GM19467 (cell line): ENCODE measurements at regions not wholly inside any gene's neighbourhood (a gene's known extent, or its start where the extent isn't known, plus 50 kb on each side); places are given as distances from the start of the nearest gene placed in this dataset.

Experiments
- ATAC-seq: cut with Tn5 transposase; IDR thresholded peaks from one replicate; pipeline ENCODE4 v1.9.1; 2021; ENCODE audit warnings: mild to moderate bottlenecking, moderate library complexity; ENCODE audit not compliant: unreplicated experiment

DNA sequence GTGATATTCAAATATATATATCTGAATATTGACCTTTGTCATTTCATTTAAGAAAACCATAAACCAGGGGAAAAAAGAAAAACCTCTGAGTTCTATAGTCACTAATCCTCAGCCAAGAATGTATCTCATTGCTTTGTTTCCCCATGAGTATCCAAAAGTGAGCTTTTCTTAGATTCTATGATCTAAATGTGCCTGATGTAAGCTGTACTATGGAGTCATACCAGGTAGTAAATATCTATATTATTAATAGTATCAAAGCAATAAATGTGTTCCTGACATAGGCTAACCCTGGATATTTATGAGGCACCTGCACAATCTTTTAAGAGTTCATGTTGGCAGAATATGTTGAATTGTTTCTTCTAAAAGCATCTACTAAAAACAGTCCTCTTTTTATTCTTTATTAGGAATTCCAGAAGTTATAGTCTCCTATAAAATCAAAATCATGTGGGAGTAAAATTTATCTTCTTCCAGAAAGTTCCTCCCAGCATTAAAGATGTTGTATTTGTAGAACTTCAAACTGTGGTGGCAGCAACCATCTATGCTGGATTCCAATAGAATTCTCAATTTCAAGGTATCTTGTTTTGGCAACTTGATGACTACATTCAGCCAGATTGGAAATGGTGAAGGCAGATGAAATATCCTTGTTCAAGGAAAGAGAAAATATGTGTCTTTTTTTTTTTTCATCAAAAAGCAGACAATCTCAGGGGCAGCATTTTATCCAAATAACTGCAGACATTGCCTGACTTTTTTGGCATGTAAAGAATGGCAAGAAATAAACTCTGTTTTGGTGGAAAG lies 139.7 kb upstream of the RASSF8 start:
- ATAC-seq, result no peak

DNA sequence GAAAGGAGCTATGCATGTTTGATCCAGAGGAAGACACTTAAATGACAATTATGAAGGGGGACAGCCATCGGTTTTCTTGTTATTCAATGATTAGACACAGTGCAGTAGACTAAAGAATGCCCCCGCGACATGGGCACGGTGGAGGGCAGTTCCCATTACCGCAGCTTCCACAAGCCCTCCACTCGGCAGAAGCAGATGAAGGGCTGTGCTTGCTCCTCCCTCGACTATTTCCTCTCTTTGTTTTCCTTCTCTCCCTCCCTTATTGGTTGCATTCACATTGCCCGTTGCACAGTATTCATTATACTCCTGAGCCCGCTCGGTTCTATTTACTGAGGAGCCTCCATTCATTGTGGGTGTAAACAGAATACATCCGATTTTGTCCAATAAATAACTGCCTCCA lies 138.8 kb upstream of the RASSF8 start:
- no peak for ATAC-seq

DNA sequence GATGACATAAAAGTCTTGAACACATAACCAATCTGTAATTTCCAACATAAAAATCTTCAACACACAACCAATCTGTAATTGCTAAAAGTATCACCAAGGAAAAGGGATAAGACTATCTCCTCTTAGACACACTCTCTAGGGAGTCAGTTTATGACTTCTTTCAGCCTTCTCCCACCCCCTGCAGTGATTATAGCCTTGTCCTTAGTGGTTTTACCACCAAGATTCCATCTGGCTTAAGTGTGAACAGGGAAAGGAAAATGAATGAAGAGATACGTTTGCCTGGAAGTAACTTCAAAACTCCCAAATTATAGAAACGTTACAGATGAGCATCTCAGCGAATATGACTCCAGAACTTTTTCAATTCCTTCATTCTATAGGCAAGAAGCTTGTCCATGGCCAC lies 136.2 kb upstream of the RASSF8 start:
- ATAC-seq, result no peak

DNA sequence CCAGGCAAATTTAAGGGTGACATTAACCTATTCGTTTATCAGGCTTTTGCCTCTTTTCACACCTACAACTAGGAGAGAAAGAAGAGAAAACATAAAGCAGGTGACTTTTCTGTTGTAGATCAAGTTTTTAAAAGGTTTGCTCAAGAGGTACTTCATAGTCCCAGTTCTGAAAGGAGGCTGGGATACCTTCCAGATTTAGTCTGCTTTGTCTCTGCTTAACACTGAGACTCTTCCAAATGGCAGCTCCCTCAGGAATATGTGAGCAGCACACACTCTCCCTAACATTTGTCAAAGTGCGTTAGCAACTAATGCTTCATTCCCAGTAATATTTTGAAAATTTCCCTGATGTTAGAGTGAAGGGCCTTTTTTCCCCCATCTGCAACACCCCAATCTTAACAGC lies 133.7 kb upstream of the RASSF8 start:
- ATAC-seq, result no peak

DNA sequence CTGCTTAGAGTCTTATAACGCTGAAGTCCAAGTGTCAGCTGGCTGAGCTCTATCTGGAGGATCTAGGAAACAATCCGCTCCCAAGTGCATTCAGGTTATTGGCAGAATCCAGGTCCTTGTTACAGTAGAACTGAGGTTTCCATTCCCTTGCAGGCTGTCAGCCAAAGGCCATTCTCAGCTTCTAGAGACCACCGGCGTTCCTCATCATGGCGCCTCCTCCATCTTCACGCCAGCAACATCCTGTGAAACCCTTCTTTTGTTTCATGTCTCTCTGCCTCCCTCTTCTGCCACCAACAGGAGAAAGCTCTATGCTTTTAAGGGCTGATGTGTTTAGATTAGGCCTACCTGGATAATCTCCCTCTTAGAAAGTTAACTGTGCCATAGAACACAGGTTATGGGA lies 133.0 kb upstream of the RASSF8 start:
- no peak for ATAC-seq

DNA sequence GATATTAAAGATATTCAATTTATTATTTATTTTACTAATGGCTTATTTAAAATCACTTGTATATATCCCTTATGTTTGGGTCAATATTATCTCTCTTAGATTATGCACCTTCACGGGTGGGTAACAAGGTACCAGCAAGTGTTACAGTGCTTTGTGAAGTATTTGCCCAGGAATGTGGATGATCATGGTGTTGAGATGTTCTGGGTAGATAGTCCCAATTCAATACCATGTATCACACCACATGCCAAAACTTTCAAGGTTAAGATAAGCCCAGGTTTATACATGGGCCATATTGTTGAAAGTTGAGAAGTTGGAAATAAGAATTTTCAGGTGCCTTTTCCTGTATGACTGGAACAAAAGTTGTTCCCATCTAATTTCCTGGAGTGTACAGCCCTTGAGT lies 131.3 kb upstream of the RASSF8 start:
- no peak for ATAC-seq

DNA sequence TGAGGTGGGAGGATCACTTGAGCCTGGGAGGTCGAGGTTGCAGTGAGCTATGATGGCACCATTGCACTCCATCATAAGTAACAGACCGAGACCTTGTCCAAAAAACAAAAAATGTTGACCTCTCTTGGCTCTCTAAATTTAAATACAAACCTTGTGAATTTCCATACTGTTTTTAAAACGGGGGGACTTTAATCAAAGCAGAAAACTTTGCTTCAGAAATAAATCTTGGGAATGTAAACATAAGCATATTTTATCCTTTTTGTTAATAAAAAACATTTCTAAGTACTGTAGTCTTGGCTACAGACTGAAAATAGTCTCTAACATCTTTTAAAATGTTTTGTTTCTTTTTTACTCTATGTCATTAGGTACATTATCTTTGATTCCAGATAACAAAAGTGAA lies 130.7 kb upstream of the RASSF8 start:
- no peak for ATAC-seq

DNA sequence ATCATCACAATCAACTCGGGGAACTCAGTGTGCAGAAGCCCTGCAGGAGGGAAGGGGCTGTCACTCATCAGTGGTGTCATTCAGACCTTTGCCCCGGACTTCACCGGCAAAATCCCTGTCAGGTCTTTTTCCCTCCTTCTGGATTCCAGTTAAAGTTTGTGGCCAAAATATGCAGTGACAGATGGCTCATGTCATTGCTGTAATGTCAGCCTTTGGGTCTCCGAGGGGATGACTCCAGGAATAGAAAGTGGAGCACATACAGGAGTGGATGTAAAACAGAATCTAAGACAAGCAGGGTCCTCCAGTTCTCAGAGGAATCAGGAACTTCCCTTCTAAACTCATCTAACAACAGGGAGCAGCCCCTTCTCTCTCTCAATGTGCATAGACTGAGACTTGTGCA lies 130.3 kb upstream of the RASSF8 start:
- ATAC-seq, result no peak

DNA sequence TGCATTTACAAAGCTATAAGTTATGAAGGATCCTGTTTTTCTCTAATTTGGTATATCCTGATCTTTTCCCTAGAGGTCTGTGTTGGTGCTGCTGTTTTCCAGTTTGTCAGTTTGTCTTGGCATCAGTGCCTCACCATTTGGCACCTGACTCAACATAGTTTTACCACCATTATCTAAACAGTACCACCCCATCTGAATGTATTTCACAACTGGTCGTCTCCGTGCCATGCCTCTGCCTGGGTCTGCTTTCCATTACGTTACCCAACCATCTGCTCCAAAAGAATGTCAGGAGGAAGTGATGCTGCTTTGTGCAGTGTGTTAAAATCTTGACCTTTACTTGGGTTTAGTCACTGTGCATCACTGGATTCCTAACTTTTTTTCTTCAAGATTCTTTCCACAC lies 129.3 kb upstream of the RASSF8 start:
- no peak for ATAC-seq

DNA sequence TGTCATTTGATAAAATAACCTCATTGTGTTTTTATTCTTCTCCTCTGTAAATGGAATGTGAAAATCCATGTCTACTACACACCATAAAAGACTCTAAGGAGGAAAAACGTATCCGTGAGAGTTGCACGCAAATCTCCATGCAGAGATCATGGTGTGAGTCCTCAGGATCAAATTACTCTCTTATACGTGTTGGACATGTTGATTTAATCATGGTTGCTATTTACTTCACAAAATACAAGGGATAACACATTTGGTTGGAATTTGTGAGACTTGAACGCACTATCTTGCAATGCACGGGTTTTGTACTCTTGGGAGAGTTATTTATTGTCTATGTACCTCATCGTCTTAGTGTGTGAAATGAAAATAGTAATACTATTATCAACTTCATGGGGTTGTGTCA lies 128.0 kb upstream of the RASSF8 start:
- ATAC-seq, result no peak

DNA sequence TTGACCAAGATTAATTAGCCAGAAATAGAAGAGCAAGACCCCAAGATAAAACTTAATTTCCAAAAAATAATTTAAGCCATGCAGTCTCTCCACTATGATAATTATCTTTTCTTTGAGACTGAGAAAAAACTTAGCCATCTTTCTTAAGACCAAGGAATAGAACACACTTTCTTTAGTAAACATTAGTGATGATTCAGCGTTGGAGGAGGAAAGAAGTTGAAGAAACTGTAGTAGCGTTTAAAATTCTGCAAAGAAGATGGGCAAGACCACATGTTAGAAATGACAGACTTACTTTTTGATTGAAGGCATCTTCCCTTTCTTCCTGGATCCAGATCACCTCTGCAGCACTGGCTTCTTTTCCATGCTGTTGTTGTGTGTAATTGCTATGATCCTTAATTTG lies 124.8 kb upstream of the RASSF8 start:
- ATAC-seq, result no peak

DNA sequence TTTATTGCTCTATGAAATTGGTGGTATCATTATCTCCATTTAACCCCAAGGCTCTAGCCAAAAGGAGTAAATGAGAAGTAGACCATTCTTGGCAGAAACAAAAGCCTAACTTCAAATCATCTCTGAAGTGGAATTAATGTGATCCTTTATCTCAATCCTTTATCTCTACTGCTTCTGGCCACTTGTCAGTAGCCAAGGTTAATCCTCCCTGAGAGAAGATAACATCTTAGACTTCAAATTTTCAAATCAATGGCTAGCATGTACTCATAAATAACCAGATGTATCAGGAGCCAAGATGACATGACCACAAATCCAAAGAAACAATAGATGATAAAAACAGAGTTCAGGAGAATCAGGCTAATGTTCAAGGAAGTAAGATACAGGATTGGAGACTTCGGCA lies 123.1 kb upstream of the RASSF8 start:
- ATAC-seq, result no peak

DNA sequence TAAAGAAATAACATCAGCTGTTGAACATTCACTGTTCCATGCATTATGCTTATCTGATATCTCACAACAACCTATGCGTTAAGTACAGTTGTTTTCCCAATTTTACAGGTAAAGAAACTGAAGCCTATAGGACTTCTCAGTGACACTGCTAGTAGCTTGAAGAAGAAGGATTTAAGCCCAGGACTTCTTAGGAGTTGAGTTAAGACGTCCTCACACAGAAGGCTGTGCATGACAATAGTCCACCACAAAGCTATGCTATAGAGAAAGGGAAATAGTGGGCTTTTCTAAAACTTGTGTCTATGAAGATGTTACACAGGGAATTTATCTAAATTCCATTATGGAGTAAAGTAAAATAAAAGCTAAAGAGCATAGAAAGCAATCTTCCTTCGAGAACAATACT lies 120.5 kb upstream of the RASSF8 start:
- no peak for ATAC-seq

DNA sequence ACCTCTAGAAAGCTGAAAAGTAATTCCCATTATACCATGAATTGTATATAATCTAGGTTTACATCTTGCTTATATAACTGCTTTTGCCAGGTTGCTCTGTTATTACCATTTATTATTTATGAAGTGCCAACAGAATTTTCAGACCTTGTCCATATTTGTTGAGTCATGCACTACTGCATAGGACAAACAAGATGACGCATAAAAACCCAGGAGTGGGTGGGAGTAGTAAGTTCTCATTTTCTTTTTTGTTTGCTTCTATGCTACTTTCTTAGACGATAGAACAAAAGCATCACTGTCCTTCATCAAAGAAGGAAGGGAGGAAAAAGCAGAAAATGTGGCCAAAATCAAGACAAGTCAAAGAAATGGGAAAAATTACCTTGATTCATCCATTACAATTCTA lies 119.0 kb upstream of the RASSF8 start:
- no peak for ATAC-seq

DNA sequence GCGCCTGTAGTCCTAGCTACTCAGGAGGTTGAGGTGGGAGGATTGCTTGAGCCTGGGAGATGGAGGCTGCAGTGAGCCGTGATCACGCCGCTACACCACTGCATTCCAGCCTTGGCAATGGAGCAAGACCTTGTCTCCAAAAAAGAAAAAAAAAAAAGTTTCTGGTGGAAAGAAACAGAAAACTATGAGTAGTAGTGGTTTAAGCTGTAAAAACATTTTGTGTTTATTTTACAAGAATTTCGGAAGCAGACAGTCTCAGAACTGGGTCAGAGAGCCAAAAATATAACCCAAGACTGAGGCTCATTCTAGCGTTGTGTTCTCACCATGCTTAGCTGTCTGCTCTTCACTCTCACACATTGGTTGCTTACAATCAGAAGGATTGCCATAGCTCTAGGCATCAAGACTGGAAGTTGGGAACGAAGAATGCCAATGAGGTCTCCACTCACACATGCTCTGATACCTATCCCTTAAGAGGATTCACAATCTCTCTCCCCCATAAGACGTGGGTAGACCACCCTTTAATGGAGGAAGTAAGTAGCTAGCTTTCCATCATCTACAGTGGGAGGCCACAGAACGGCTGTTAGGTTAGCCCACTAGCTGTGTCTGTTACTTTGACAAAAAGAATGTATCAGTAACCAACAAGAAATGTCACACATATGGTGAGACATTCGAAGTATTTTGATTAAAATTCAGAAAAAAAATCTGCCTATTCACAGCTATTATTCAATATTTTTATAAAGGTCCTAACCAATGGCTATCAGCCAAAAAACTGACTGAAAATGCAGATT lies 117.6 kb upstream of the RASSF8 start:
- no peak for ATAC-seq

DNA sequence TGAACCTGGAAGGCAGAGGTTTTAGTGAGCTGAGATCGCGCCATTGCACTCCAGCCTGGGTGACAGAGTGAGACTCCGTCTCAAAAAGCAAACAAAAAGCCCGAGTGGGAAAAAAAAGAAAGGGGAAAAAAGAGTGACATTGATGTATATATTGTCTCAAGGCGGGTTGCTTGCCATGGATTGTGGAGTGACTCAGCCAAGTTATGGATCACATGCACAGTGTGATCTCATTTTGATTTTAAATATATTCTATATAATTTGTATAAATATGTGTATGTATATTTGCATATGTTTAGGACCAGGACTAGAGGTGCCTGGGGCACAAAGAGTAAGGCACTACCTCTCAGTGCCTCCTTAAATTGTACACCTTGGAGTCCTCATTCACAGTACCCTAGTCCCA lies 116.2 kb upstream of the RASSF8 start:
- ATAC-seq, result no peak

DNA sequence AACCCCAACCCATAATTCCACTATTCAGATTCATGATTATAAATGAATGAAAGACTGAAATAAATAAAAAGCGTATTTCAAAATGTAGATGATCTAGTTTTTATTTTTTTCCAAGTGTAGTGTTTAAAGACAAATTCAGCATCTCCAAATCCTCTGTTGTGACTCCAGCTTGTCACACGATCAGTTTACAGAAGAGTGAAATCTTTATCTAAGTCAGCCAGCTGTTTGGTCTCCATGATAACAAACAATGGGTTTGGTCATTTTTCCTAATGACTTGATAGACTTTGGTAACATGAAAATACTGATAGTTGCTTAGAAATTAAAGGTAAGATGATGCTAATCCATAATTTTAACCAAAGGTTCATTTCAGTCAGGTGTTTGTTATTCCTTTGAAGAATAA lies 114.5 kb upstream of the RASSF8 start:
- ATAC-seq, result no peak

DNA sequence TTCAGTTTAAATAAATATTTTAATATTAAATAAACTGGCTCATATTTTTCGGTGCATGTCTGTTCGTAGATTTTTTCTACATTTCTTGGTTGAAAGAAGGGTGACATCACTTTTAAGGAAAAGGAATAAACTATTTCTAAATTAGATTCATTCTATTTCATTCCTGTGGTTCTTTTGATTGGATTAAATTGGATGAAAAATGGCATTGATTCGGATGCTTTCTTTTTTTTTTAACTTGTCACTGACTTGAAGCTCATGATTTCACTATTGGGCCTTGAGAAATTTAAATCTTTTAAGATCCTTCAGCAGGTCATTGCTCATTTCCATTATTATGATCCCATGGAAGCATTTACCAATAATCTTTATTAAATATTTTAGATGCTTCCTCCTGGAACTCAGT lies 113.1 kb upstream of the RASSF8 start:
- ATAC-seq, result no peak

DNA sequence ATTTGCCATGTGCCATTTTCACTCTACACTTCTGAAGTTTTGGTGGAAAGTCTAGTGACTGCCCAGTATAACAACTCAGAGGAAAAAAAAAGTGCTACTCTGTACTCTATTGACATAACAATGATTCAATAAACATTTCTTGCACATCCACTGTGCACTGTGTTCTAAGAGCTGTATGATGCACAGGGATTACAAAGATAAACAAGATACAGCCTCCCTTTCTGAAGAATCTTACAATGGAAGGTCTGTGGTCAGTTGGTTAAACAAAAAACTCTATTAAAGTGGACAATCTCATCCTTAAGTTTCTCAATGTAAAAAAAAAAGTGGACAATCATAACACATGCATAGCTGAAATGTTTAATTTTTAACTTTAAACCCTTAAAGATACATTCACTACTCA lies 105.7 kb upstream of the RASSF8 start:
- no peak for ATAC-seq

DNA sequence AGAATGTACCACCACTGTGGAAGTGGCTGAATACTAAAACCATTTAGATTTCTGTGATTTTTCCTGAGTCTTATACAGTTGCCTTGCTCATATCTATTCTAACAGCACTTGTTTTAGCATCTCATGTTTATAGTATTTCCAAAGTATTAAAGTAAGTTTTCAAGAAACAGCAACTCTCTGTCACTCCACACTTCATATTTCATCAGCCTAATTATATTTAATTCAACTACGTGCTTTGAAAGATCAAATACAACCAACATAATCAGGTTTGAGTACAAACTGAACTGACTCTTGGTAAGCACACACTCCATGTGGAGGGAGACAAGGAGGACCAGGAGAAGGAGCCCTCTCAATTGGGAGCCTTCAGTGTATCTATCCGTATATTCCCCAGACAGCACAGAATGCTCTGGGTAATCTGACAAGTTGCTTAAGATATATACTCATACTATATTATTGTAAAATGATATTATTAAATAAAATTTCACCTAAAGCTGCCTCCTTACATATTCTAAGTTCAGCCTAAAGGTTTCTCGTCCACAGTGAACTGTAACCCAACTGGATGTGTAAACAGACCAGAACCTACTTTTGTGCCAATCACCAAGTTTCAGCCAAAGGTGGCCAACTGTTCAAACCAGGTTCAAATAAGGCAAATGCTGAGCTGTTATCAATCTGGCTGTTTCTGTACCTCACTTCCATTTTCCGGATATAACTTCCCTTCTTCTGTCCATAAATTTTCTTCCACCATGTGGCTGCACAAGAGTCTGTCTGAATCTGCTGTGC lies 105.0 kb upstream of the RASSF8 start:
- ATAC-seq, result no peak

DNA sequence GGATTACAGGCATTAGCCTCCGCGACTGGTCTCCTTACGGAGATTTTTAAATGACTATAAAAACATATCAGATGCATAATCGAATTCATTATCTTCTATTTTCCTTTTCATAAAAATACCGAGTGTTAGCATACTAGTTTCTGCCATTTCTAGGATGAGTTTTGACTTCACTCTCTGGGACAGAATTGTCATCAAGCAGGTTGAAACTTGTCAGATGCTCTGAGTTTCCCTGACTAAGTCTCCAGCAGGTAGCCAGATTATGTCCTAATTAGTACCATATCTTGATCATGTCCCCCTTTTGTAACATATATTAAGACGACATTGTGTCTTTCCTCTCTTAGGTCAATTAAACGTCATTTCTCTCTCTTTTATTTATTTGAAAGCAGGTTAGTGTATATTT lies 103.5 kb upstream of the RASSF8 start:
- no peak for ATAC-seq

DNA sequence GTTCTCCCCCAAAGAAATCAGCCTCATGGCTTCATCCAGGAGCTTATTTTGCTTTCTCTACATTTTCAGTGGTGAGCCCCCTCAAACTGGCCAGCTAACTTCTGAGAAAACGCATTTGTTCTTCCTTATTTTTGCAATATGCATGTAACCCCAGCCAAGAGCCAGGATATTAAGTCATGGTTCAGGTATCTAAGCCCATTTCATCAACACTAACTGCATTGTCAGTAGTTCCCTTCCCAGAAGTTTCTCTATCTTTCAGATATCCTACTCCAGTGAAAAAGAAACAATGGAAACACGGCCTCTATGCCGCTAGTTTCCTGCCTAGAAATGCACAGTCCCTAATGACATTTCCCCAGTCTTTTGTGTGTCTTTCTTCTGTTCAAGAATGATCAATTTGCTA lies 102.8 kb upstream of the RASSF8 start:
- no peak for ATAC-seq
